ENCODE measurements at regions not wholly inside any gene's neighbourhood (a gene's known extent, or its start where the extent isn't known, plus 50 kb on each side); places are given as distances from the start of the nearest gene placed in this dataset.

- TF ChIP-seq EP300 (IDR thresholded peaks at IDR 0.05; ENCODE audit: borderline replicate concordance in 1 of 2, low read depth in 2 of 2, low read length in 2 of 2) (no peak), POLR2AphosphoS5 (IDR thresholded peaks at IDR 0.05; ENCODE audit: low read depth, low read length) (no peak), CTCF (IDR thresholded peaks at IDR 0.05; ENCODE audit: control extremely low read depth in 1 of 3, insufficient read depth in 1 of 3, low read depth in 1 of 3, low read length in 3 of 3) (no peak), EZH2 (IDR thresholded peaks at IDR 0.05; ENCODE audit: low read depth, low read length, severe bottlenecking) (no peak), HDAC2 (IDR thresholded peaks at IDR 0.05; ENCODE audit: borderline replicate concordance in 1 of 2, low read depth in 2 of 2, low read length in 2 of 2) (no peak), KDM5A (IDR thresholded peaks at IDR 0.05; ENCODE audit: low read length) (no peak), TAF1 (IDR thresholded peaks at IDR 0.05; ENCODE audit: low read depth, low read length) (no peak), YY1 (IDR thresholded peaks at IDR 0.05; ENCODE audit: low read depth, low read length) (no peak)
Measured at GRCh38 chr16:10321407-10322387, 64.2 kb upstream of the ATF7IP2 start.

All from H1 (cell line).